ENCODE measurements at regions not wholly inside any gene's neighbourhood (a gene's known extent, or its start where the extent isn't known, plus 50 kb on each side); places are given as distances from the start of the nearest gene placed in this dataset.
"Not testable (repeated sequence)": the region's sequence is repeated elsewhere in the genome, so short reads cannot be mapped to it uniquely, and the experiment has no call there.

- Histone ChIP-seq H3K27me3 (replicated peaks; ENCODE audit: insufficient read depth, low read depth, low read length, poor library complexity) (no peaks in the 10 kb centered on the region), H3K27ac (ENCODE audit: low read depth, low read length, poor library complexity, severe bottlenecking) (no peak overlapping the region), H3K36me3 (ENCODE audit: insufficient read depth, low read length, poor library complexity, severe bottlenecking) (no peaks in the 10 kb centered on the region), H3K4me3 (ENCODE audit: low read depth, low read length, poor library complexity, severe bottlenecking) (no peak overlapping the region), H3K4me1 (ENCODE audit: insufficient read depth, low read length, poor library complexity, severe bottlenecking) (no peaks in the 10 kb centered on the region), H3K9me3 (ENCODE audit: low read depth, low read length, poor library complexity, severe bottlenecking) (no peaks in the 10 kb centered on the region)
- ChIA-PET CTCF (no interaction called here), POLR2A (ENCODE audit: low non-redundant PET) (no interaction called here)
- intact Hi-C loops (cut with micrococcal nuclease; ENCODE audit: unreplicated experiment), result no loop called here
- TF ChIP-seq CTCF (conservative IDR thresholded peaks at IDR 0.05; ENCODE audit: low read depth, low read length) (no peak), EZH2 (IDR thresholded peaks at IDR 0.05; ENCODE audit: borderline replicate concordance, low read depth, low read length, poor library complexity, severe bottlenecking) (no peak)
- DNase-seq (ENCODE audit: low spot score), result no peak
- BruUV-seq (replicated peaks), result no TSS peak
Observed at GRCh38 chr2:180775711-180776110, 204.7 kb upstream of the UBE2E3 start.

GRCh38 chr2:180765316-180765715, 215.1 kb upstream of the UBE2E3 start:
- H3K4me1 ChIP-seq (ENCODE audit: insufficient read depth, low read length, poor library complexity, severe bottlenecking); BruUV-seq (replicated peaks); H3K4me3 ChIP-seq (ENCODE audit: low read depth, low read length, poor library complexity, severe bottlenecking); CTCF ChIA-PET; DNase-seq (ENCODE audit: low spot score); intact Hi-C loops (cut with micrococcal nuclease; ENCODE audit: unreplicated experiment); H3K9me3 ChIP-seq (ENCODE audit: low read depth, low read length, poor library complexity, severe bottlenecking); POLR2A ChIA-PET (ENCODE audit: low non-redundant PET); H3K27ac ChIP-seq (ENCODE audit: low read depth, low read length, poor library complexity, severe bottlenecking); H3K27me3 ChIP-seq (replicated peaks; ENCODE audit: insufficient read depth, low read depth, low read length, poor library complexity); H3K36me3 ChIP-seq (ENCODE audit: insufficient read depth, low read length, poor library complexity, severe bottlenecking): not testable (repeated sequence)

- POLR2A ChIA-PET (ENCODE audit: low non-redundant PET), result no interaction called here
- no peak for TF ChIP-seq CTCF (conservative IDR thresholded peaks at IDR 0.05; ENCODE audit: low read depth, low read length)
- Histone ChIP-seq H3K9me3 (ENCODE audit: low read depth, low read length, poor library complexity, severe bottlenecking) (no peaks in the 10 kb centered on the region), H3K27me3 (replicated peaks; ENCODE audit: insufficient read depth, low read depth, low read length, poor library complexity) (no peaks in the 10 kb centered on the region), H3K36me3 (ENCODE audit: insufficient read depth, low read length, poor library complexity, severe bottlenecking) (no peaks in the 10 kb centered on the region), H3K27ac (ENCODE audit: low read depth, low read length, poor library complexity, severe bottlenecking) (no peak overlapping the region), H3K4me1 (ENCODE audit: insufficient read depth, low read length, poor library complexity, severe bottlenecking) (no peaks in the 10 kb centered on the region), H3K4me3 (ENCODE audit: low read depth, low read length, poor library complexity, severe bottlenecking) (no peak overlapping the region)
- CTCF ChIA-PET, result no interaction called here
- intact Hi-C loops (cut with micrococcal nuclease; ENCODE audit: unreplicated experiment), result no loop called here
- BruUV-seq (replicated peaks), result no TSS peak
- no peak for DNase-seq (ENCODE audit: low spot score)
Observed at GRCh38 chr2:180763263-180763989, 217.0 kb upstream of the UBE2E3 start.

- ChIA-PET POLR2A (ENCODE audit: low non-redundant PET) (no interaction called here), CTCF (no interaction called here)
- no peak overlapping the region for H3K27ac ChIP-seq (ENCODE audit: low read depth, low read length, poor library complexity, severe bottlenecking)
- no peaks in the 10 kb centered on the region for H3K4me1 ChIP-seq (ENCODE audit: insufficient read depth, low read length, poor library complexity, severe bottlenecking)
- no peaks in the 10 kb centered on the region for H3K27me3 ChIP-seq (replicated peaks; ENCODE audit: insufficient read depth, low read depth, low read length, poor library complexity)
- H3K9me3 ChIP-seq (ENCODE audit: low read depth, low read length, poor library complexity, severe bottlenecking), result no peaks in the 10 kb centered on the region
- H3K4me3 ChIP-seq (ENCODE audit: low read depth, low read length, poor library complexity, severe bottlenecking), result no peak overlapping the region
- peak; percentile 76 for DNase-seq (ENCODE audit: low spot score)
- H3K36me3 ChIP-seq (ENCODE audit: insufficient read depth, low read length, poor library complexity, severe bottlenecking), result no peaks in the 10 kb centered on the region
- intact Hi-C loops (cut with micrococcal nuclease; ENCODE audit: unreplicated experiment), result no loop called here
- TF ChIP-seq EZH2 (IDR thresholded peaks at IDR 0.05; ENCODE audit: borderline replicate concordance, low read depth, low read length, poor library complexity, severe bottlenecking) (no peak), CTCF (conservative IDR thresholded peaks at IDR 0.05; ENCODE audit: low read depth, low read length) (no peak)
- BruUV-seq (replicated peaks), result no TSS peak
Observed at GRCh38 chr2:180761224-180761623, 219.2 kb upstream of the UBE2E3 start.

Data from A673 (cell line).